Parathyroid adenoma (tissue), 2 donors: ENCODE measurements at regions not wholly inside any gene's neighbourhood (a gene's known extent, or its start where the extent isn't known, plus 50 kb on each side); places are given as distances from the start of the nearest gene placed in this dataset.

ENCODE experiments used
- H2AFZ ChIP-seq: fragments of 300-600 bp; sonication (generic); one replicate; pipeline ENCODE4 v1.7.0; 2017; ENCODE audit warnings: antibody characterized with exemption, mild to moderate bottlenecking
- H3K27ac ChIP-seq: fragments of 300-600 bp; sonication (generic); one replicate; pipeline ENCODE4 v1.7.0; 2017
- H3K27me3 ChIP-seq: fragments of 300-600 bp; sonication (generic); one replicate; pipeline ENCODE4 v1.7.0; 2017; ENCODE audit warnings: low read length; ENCODE audit not compliant: control insufficient read depth, insufficient read depth
- H3K36me3 ChIP-seq: fragments of 300-600 bp; sonication (generic); one replicate; pipeline ENCODE4 v1.7.0; 2017; ENCODE audit warnings: low read length; ENCODE audit not compliant: control insufficient read depth, insufficient read depth
- H3K4me1 ChIP-seq: fragments of 300-600 bp; sonication (generic); one replicate; pipeline ENCODE4 v1.7.0; 2017; ENCODE audit warnings: control low read depth
- H3K4me2 ChIP-seq: fragments of 300-600 bp; sonication (generic); one replicate; pipeline ENCODE4 v1.7.0; 2017; ENCODE audit warnings: low read length
- H3K4me3 ChIP-seq: fragments of 300-600 bp; sonication (generic); one replicate; pipeline ENCODE4 v1.7.0; 2017; ENCODE audit warnings: low read depth, low read length
- H3K79me2 ChIP-seq: fragments of 300-600 bp; sonication (generic); one replicate; pipeline ENCODE4 v1.7.0; 2017; ENCODE audit warnings: control low read depth
- H3K9ac ChIP-seq: fragments of 300-600 bp; sonication (generic); one replicate; pipeline ENCODE4 v1.7.0; 2017; ENCODE audit warnings: mild to moderate bottlenecking
- H3K9me3 ChIP-seq: fragments of 300-600 bp; sonication (generic); one replicate; pipeline ENCODE4 v1.7.0; 2017; ENCODE audit warnings: low read length; ENCODE audit not compliant: control insufficient read depth
- CTCF ChIP-seq: fragments of 300-600 bp; sonication (generic); IDR thresholded peaks from one replicate; pipeline ENCODE4 v1.7.0; 2017; ENCODE audit warnings: antibody characterized with exemption, mild to moderate bottlenecking
- donor health status: primary hyperparathyroidism.

- no peaks in the 10 kb centered on the region for H3K36me3 ChIP-seq
- H3K9ac ChIP-seq, result no peak overlapping the region
- H3K4me1 ChIP-seq, result no peaks in the 10 kb centered on the region
- H3K27ac ChIP-seq, result no peak overlapping the region
- no peak for TF ChIP-seq CTCF
- no peak overlapping the region for H2AFZ ChIP-seq
- H3K9me3 ChIP-seq, result no peaks in the 10 kb centered on the region
- no peak overlapping the region for H3K4me3 ChIP-seq
- no peaks in the 10 kb centered on the region for H3K27me3 ChIP-seq
- no peaks in the 10 kb centered on the region for H3K79me2 ChIP-seq
- H3K4me2 ChIP-seq, result no peak overlapping the region
These were observed 210.3 kb upstream of the WSB1 start for GRCh38 chr17:27083408-27084185.

GRCh38 chr17:27085517-27085916, 208.4 kb upstream of the WSB1 start:
- TF ChIP-seq CTCF, result no peak
- no peak overlapping the region for H3K4me3 ChIP-seq
- no peak overlapping the region for H2AFZ ChIP-seq
- H3K36me3 ChIP-seq, result no peaks in the 10 kb centered on the region
- no peaks in the 10 kb centered on the region for H3K79me2 ChIP-seq
- no peaks in the 10 kb centered on the region for H3K27me3 ChIP-seq
- H3K4me1 ChIP-seq, result no peaks in the 10 kb centered on the region
- H3K9me3 ChIP-seq, result no peaks in the 10 kb centered on the region
- no peak overlapping the region for H3K4me2 ChIP-seq
- no peak overlapping the region for H3K27ac ChIP-seq
- H3K9ac ChIP-seq, result no peak overlapping the region

- no peaks in the 10 kb centered on the region for H3K36me3 ChIP-seq
- H3K4me1 ChIP-seq, result no peaks in the 10 kb centered on the region
- H3K4me3 ChIP-seq, result no peak overlapping the region
- no peaks in the 10 kb centered on the region for H3K27me3 ChIP-seq
- no peaks in the 10 kb centered on the region for H3K9me3 ChIP-seq
- H2AFZ ChIP-seq, result no peak overlapping the region
- H3K4me2 ChIP-seq, result no peak overlapping the region
- H3K9ac ChIP-seq, result no peak overlapping the region
- no peak for TF ChIP-seq CTCF
- H3K79me2 ChIP-seq, result no peaks in the 10 kb centered on the region
- no peak overlapping the region for H3K27ac ChIP-seq
These were observed 207.4 kb upstream of the WSB1 start for GRCh38 chr17:27086526-27086925.

GRCh38 chr17:27087935-27088766, 205.8 kb upstream of the WSB1 start:
- Histone ChIP-seq H3K9ac (no peak overlapping the region), H3K27me3 (no peaks in the 10 kb centered on the region), H3K27ac (no peak overlapping the region), H2AFZ (no peak overlapping the region), H3K79me2 (no peaks in the 10 kb centered on the region), H3K4me2 (no peak overlapping the region), H3K4me3 (no peak overlapping the region), H3K4me1 (no peaks in the 10 kb centered on the region), H3K36me3 (no peaks in the 10 kb centered on the region), H3K9me3 (no peaks in the 10 kb centered on the region)
- TF ChIP-seq CTCF, result no peak
